Naive B cell (primary cell): ENCODE measurements at regions not wholly inside any gene's neighbourhood (a gene's known extent, or its start where the extent isn't known, plus 50 kb on each side); places are given as distances from the start of the nearest gene placed in this dataset.
A peak's percentile ranks its signal among the peaks of the same experiment; 100 is the strongest.

Experiments
- ATAC-seq, 2 donors: fragments of 150-1000 bp; cut with Tn5 transposase; 2 replicates each; pipeline ENCODE4 v1.10.0; 2021; ENCODE audit warnings: low read depth in 2 of 2, mild to moderate bottlenecking in 2 of 2, moderate library complexity in 2 of 2
- DNase-seq: peaks from one replicate; pipeline ENCODE4 v3.0.0; 2022
- H3K27ac Mint-ChIP-seq, 6 donors: one replicate each; pipeline ENCODE4 v1.8.0; 2020 to 2022; ENCODE audit warnings: mild to moderate bottlenecking in 6 of 6, mixed read lengths in 6 of 6, moderate library complexity in 5 of 6, inconsistent platforms in 2 of 6
- H3K27me3 Mint-ChIP-seq, 3 donors: one replicate each; pipeline ENCODE4 v1.8.0; 2021 to 2022; ENCODE audit warnings: mixed read lengths in 3 of 3, mild to moderate bottlenecking in 1 of 3
- H3K36me3 Mint-ChIP-seq, 2 donors: one replicate each; pipeline ENCODE4 v1.8.0; 2020 to 2022; ENCODE audit warnings: mixed read lengths in 2 of 2, inconsistent platforms in 1 of 2, mild to moderate bottlenecking in 1 of 2
- H3K4me1 Mint-ChIP-seq, 3 donors: one replicate each; pipeline ENCODE4 v1.8.0; 2020 to 2022; ENCODE audit warnings: mixed read lengths in 3 of 3, inconsistent platforms in 1 of 3, mild to moderate bottlenecking in 1 of 3, moderate library complexity in 1 of 3
- H3K4me3 Mint-ChIP-seq, 8 donors: one replicate each; pipeline ENCODE4 v1.8.0; 2020 to 2022; ENCODE audit warnings: mild to moderate bottlenecking in 8 of 8, mixed read lengths in 8 of 8, moderate library complexity in 8 of 8, inconsistent platforms in 2 of 8
- H3K9me3 Mint-ChIP-seq, 7 donors: one replicate each; pipeline ENCODE4 v1.8.0; 2020 to 2022; ENCODE audit warnings: mixed read lengths in 7 of 7, mild to moderate bottlenecking in 5 of 7, inconsistent platforms in 2 of 7, moderate library complexity in 1 of 7

- DNase-seq (no peak), ATAC-seq (no peak)
- Mint-ChIP-seq H3K4me1 (peaks cover 0 to 2% (median 0%) of the 10 kb centered on the region in 3 donors), H3K36me3 (no peaks in the 10 kb centered on the region), H3K27ac (no peak overlapping the region), H3K9me3 (peaks cover 0 to under 1% (median 0%) of the 10 kb centered on the region in 7 donors), H3K4me3 (no peak overlapping the region), H3K27me3 (peaks cover 16 to 40% (median 33%) of the 10 kb centered on the region in 3 donors)
These were observed 134.2 kb downstream of the SETD4 start for GRCh38 chr21:35926003-35926740.

GRCh38 chr21:35925497-35925896, 134.8 kb downstream of the SETD4 start:
- ATAC-seq (no peak), DNase-seq (no peak)
- Mint-ChIP-seq H3K36me3 (no peaks in the 10 kb centered on the region), H3K9me3 (peaks cover 0 to 5% (median 0%) of the 10 kb centered on the region in 7 donors), H3K27ac (no peak overlapping the region), H3K4me1 (peaks cover 0 to 2% (median 0%) of the 10 kb centered on the region in 3 donors), H3K4me3 (no peak overlapping the region), H3K27me3 (peaks cover 22 to 46% (median 40%) of the 10 kb centered on the region in 3 donors)

GRCh38 chr21:35924714-35925301, 135.5 kb downstream of the SETD4 start:
- H3K27me3 Mint-ChIP-seq, result peaks cover 22 to 50% (median 46%) of the 10 kb centered on the region in 3 donors
- DNase-seq (no peak), ATAC-seq (no peak)
- peaks cover 0 to 6% (median 1%) of the 10 kb centered on the region in 7 donors for H3K9me3 Mint-ChIP-seq
- peaks cover 0 to 2% (median 0%) of the 10 kb centered on the region in 3 donors for H3K4me1 Mint-ChIP-seq
- no peak overlapping the region for H3K4me3 Mint-ChIP-seq
- H3K36me3 Mint-ChIP-seq, result no peaks in the 10 kb centered on the region
- H3K27ac Mint-ChIP-seq, result no peak overlapping the region

- no peak overlapping the region for H3K27ac Mint-ChIP-seq
- no peak for ATAC-seq
- H3K36me3 Mint-ChIP-seq, result no peaks in the 10 kb centered on the region
- no peak for DNase-seq
- peaks cover 0 to 13% (median 3%) of the 10 kb centered on the region in 7 donors for H3K9me3 Mint-ChIP-seq
- peaks cover 22 to 52% (median 50%) of the 10 kb centered on the region in 3 donors for H3K27me3 Mint-ChIP-seq
- no peak overlapping the region for H3K4me3 Mint-ChIP-seq
- H3K4me1 Mint-ChIP-seq, result peaks cover 0 to 2% (median 0%) of the 10 kb centered on the region in 3 donors
These were observed 136.4 kb downstream of the SETD4 start for GRCh38 chr21:35923971-35924370.

- no peaks in the 10 kb centered on the region for H3K36me3 Mint-ChIP-seq
- peaks cover 21 to 52% (median 50%) of the 10 kb centered on the region in 3 donors for H3K27me3 Mint-ChIP-seq
- H3K4me1 Mint-ChIP-seq, result peaks cover 0 to 2% (median 0%) of the 10 kb centered on the region in 3 donors
- H3K9me3 Mint-ChIP-seq, result peaks cover 0 to 13% (median 3%) of the 10 kb centered on the region in 7 donors
- DNase-seq (no peak), ATAC-seq (no peak)
- no peak overlapping the region for H3K4me3 Mint-ChIP-seq
- H3K27ac Mint-ChIP-seq, result no peak overlapping the region
These were observed 137.7 kb downstream of the SETD4 start for GRCh38 chr21:35922618-35923017.

- DNase-seq (no peak), ATAC-seq (no peak)
- Mint-ChIP-seq H3K27ac (no peak overlapping the region), H3K27me3 (peaks cover 15 to 52% (median 44%) of the 10 kb centered on the region in 3 donors), H3K9me3 (peaks cover 0 to 13% (median 3%) of the 10 kb centered on the region in 7 donors), H3K4me3 (no peak overlapping the region), H3K36me3 (no peaks in the 10 kb centered on the region), H3K4me1 (peaks cover 0 to 2% (median 0%) of the 10 kb centered on the region in 3 donors)
These were observed 138.9 kb downstream of the SETD4 start for GRCh38 chr21:35921471-35921870.

- no peak for ATAC-seq
- H3K4me1 Mint-ChIP-seq, result no peaks in the 10 kb centered on the region
- no peak overlapping the region for H3K27ac Mint-ChIP-seq
- peaks cover 0 to 5% of the 10 kb centered on the region in 2 donors for H3K36me3 Mint-ChIP-seq
- no peak overlapping the region for H3K4me3 Mint-ChIP-seq
- no peak for DNase-seq
- peaks cover 15 to 46% (median 42%) of the 10 kb centered on the region in 3 donors for H3K27me3 Mint-ChIP-seq
- H3K9me3 Mint-ChIP-seq, result peaks cover under 1 to 18% (median 3%) of the 10 kb centered on the region in 7 donors
These were observed 139.9 kb downstream of the SETD4 start for GRCh38 chr21:35920436-35920835.

- no peak overlapping the region for H3K4me3 Mint-ChIP-seq
- H3K27me3 Mint-ChIP-seq, result peaks cover 9 to 34% (median 16%) of the 10 kb centered on the region in 3 donors
- H3K36me3 Mint-ChIP-seq, result peaks cover 0 to 10% of the 10 kb centered on the region in 2 donors
- peaks cover 0 to 27% (median 5%) of the 10 kb centered on the region in 7 donors for H3K9me3 Mint-ChIP-seq
- no peak for ATAC-seq
- H3K4me1 Mint-ChIP-seq, result no peaks in the 10 kb centered on the region
- H3K27ac Mint-ChIP-seq, result no peak overlapping the region
- DNase-seq, result no peak
These were observed 145.3 kb downstream of the SETD4 start for GRCh38 chr21:35915030-35915429.

GRCh38 chr21:35911412-35912191, 148.7 kb downstream of the SETD4 start:
- Mint-ChIP-seq H3K4me3 (no peak overlapping the region), H3K27me3 (peaks cover 9 to 27% (median 16%) of the 10 kb centered on the region in 3 donors), H3K4me1 (no peaks in the 10 kb centered on the region), H3K36me3 (peaks cover 0 to 10% of the 10 kb centered on the region in 2 donors), H3K9me3 (peaks cover 0 to 20% (median 3%) of the 10 kb centered on the region in 7 donors), H3K27ac (peak overlapping the region in 2 of 6 donors; percentile 6 to 31)
- no peak for ATAC-seq
- DNase-seq, result no peak

GRCh38 chr21:35909456-35910223, 150.7 kb downstream of the SETD4 start:
- H3K4me3 Mint-ChIP-seq, result no peak overlapping the region

GRCh38 chr21:35908311-35909078, 151.8 kb downstream of the SETD4 start:
- DNase-seq (no peak), ATAC-seq (no peak)
- H3K4me3 Mint-ChIP-seq, result no peak overlapping the region
- H3K36me3 Mint-ChIP-seq, result no peaks in the 10 kb centered on the region
- H3K27me3 Mint-ChIP-seq, result peaks cover 13 to 43% (median 24%) of the 10 kb centered on the region in 3 donors
- H3K27ac Mint-ChIP-seq, result no peak overlapping the region
- no peaks in the 10 kb centered on the region for H3K4me1 Mint-ChIP-seq
- no peaks in the 10 kb centered on the region for H3K9me3 Mint-ChIP-seq

More at GRCh38 chr21:35909456-35910223, 150.7 kb downstream of the SETD4 start:
- no peak for DNase-seq
- no peak for ATAC-seq
- Mint-ChIP-seq H3K9me3 (peaks cover 0 to 6% (median 0%) of the 10 kb centered on the region in 7 donors), H3K27me3 (peaks cover 13 to 36% (median 16%) of the 10 kb centered on the region in 3 donors), H3K36me3 (no peaks in the 10 kb centered on the region), H3K4me1 (no peaks in the 10 kb centered on the region), H3K27ac (peak overlapping the region in 1 of 6 donors; percentile 42)

- Mint-ChIP-seq H3K4me1 (no peaks in the 10 kb centered on the region), H3K27me3 (peaks cover 12 to 27% (median 24%) of the 10 kb centered on the region in 3 donors), H3K4me3 (no peak overlapping the region)
These were observed 153.7 kb downstream of the SETD4 start for GRCh38 chr21:35906586-35906985.

More at GRCh38 chr21:35906586-35906985, 153.7 kb downstream of the SETD4 start:
- ATAC-seq (no peak), DNase-seq (no peak)
- H3K36me3 Mint-ChIP-seq, result no peaks in the 10 kb centered on the region
- no peak overlapping the region for H3K27ac Mint-ChIP-seq
- H3K9me3 Mint-ChIP-seq, result no peaks in the 10 kb centered on the region
